SK-N-SH (cell line): ENCODE measurements at regions not wholly inside any gene's neighbourhood (a gene's known extent, or its start where the extent isn't known, plus 50 kb on each side); places are given as distances from the start of the nearest gene placed in this dataset.

Source experiments
- CTCF ChIP-seq: fragments of 200-600 bp; sonication (generic); IDR thresholded peaks from 2 replicates; pipeline ENCODE4 v1.6.1; 2017; ENCODE audit warnings: antibody characterized with exemption, mild to moderate bottlenecking, moderate library complexity
- YY1 ChIP-seq: IDR thresholded peaks from 2 replicates; pipeline ENCODE4 v1.4.0; 2012; ENCODE audit warnings: low read depth, mild to moderate bottlenecking

GRCh38 chr21:25515484-25516405 is 91.5 kb downstream of the MRPL39 start:
- TF ChIP-seq YY1 (no peak), CTCF (no peak)
